Mucosa of descending colon (tissue), 3 donors: ENCODE measurements at regions not wholly inside any gene's neighbourhood (a gene's known extent, or its start where the extent isn't known, plus 50 kb on each side); places are given as distances from the start of the nearest gene placed in this dataset.

Source experiments
- ATAC-seq: fragments of 200-7000 bp; cut with Tn5 transposase; one replicate; pipeline ENCODE4 v1.9.1; 2020; ENCODE audit warnings: mild to moderate bottlenecking, moderate library complexity
- DNase-seq, 3 donors: peaks; one replicate each; pipeline ENCODE4 v3.0.0-alpha.2; 2020
- H3K36me3 ChIP-seq: fragments of 200-600 bp; one replicate; pipeline ENCODE4 v1.8.0; 2021; ENCODE audit warnings: low read depth, mild to moderate bottlenecking
- H3K4me1 ChIP-seq: fragments of 200-600 bp; one replicate; pipeline ENCODE4 v1.8.0; 2021; ENCODE audit warnings: low read depth, mild to moderate bottlenecking
- H3K4me3 ChIP-seq: fragments of 200-600 bp; one replicate; pipeline ENCODE4 v1.8.0; 2021; ENCODE audit warnings: mild to moderate bottlenecking
- H3K9me3 ChIP-seq: fragments of 200-600 bp; one replicate; pipeline ENCODE4 v1.8.0; 2021; ENCODE audit warnings: mild to moderate bottlenecking
- CTCF ChIP-seq: fragments of 200-600 bp; IDR thresholded peaks from one replicate; pipeline ENCODE4 v1.8.0; 2022; ENCODE audit warnings: antibody characterized with exemption, mild to moderate bottlenecking
- intact Hi-C, 2 donors: fragments of 100-400 bp; cut with DNase I in 1 of 2; cut with micrococcal nuclease in 1 of 2; formaldehyde crosslinking; loops; one replicate each; pipeline versions ENCODE4 v1.11.0 to v1.11.1; 2022; cut with DNase I, micrococcal nuclease
- donor health status: DM: no; HTN: no; CAD: no; lungs with moderate emphysema.
- donor health status: DM: no; HTN: no; CAD: no.
- donor health status: DM: no; HTN: yes; CAD: no.

GRCh38 chr6:148678682-148679081 is 68.1 kb upstream of the UST start:
- Histone ChIP-seq H3K4me1 (no peaks in the 10 kb centered on the region), H3K4me3 (no peak overlapping the region), H3K36me3 (no peaks in the 10 kb centered on the region), H3K9me3 (no peaks in the 10 kb centered on the region)
- intact Hi-C loops = no loop called here
- no peak for DNase-seq
- no peak for ATAC-seq
- TF ChIP-seq CTCF = no peak

- no peaks in the 10 kb centered on the region for H3K4me1 ChIP-seq
- no peak for DNase-seq
- no peaks in the 10 kb centered on the region for H3K36me3 ChIP-seq
- H3K9me3 ChIP-seq = no peaks in the 10 kb centered on the region
- intact Hi-C loops = no loop called here
- ATAC-seq = no peak
- no peak for TF ChIP-seq CTCF
- H3K4me3 ChIP-seq = no peak overlapping the region
Measured at GRCh38 chr6:148681666-148682065, 65.2 kb upstream of the UST start.

- Histone ChIP-seq H3K4me1 (no peaks in the 10 kb centered on the region), H3K9me3 (no peaks in the 10 kb centered on the region), H3K36me3 (no peaks in the 10 kb centered on the region), H3K4me3 (no peak overlapping the region)
- DNase-seq = no peak
- no peak for ATAC-seq
- TF ChIP-seq CTCF = no peak
- intact Hi-C loops = no loop called here
Measured at GRCh38 chr6:148682252-148682651, 64.6 kb upstream of the UST start.

- ATAC-seq = peak; percentile 40
- H3K4me1 ChIP-seq = no peaks in the 10 kb centered on the region
- intact Hi-C loops = no loop called here
- no peaks in the 10 kb centered on the region for H3K36me3 ChIP-seq
- H3K4me3 ChIP-seq = no peak overlapping the region
- H3K9me3 ChIP-seq = no peaks in the 10 kb centered on the region
- no peak for DNase-seq
- TF ChIP-seq CTCF = no peak
Measured at GRCh38 chr6:148682990-148683389, 63.8 kb upstream of the UST start.

- no peak for DNase-seq
- ATAC-seq = no peak
- no peaks in the 10 kb centered on the region for H3K4me1 ChIP-seq
Measured at GRCh38 chr6:148689168-148689567, 57.7 kb upstream of the UST start.

More at GRCh38 chr6:148689168-148689567, 57.7 kb upstream of the UST start:
- no peaks in the 10 kb centered on the region for H3K9me3 ChIP-seq
- no peak for TF ChIP-seq CTCF
- H3K4me3 ChIP-seq = no peak overlapping the region
- intact Hi-C loops = no loop called here
- no peaks in the 10 kb centered on the region for H3K36me3 ChIP-seq
